ENCODE measurements at regions not wholly inside any gene's neighbourhood (a gene's known extent, or its start where the extent isn't known, plus 50 kb on each side); places are given as distances from the start of the nearest gene placed in this dataset.

- DNase-seq (ENCODE audit: low spot score): no peak
- Histone ChIP-seq H3K9me3 (no peaks in the 10 kb centered on the region), H3K4me1 (no peaks in the 10 kb centered on the region), H3K36me3 (no peaks in the 10 kb centered on the region), H3K4me3 (no peak overlapping the region), H3K27me3 (no peaks in the 10 kb centered on the region), H3K27ac (no peak overlapping the region)
- TF ChIP-seq CTCF (IDR thresholded peaks at IDR 0.05): no peak
Observed at GRCh38 chr1:81703391-81703755, 97.4 kb upstream of the ADGRL2 start.

- Histone ChIP-seq H3K4me3 (no peak overlapping the region), H3K27ac (no peak overlapping the region), H3K36me3 (no peaks in the 10 kb centered on the region), H3K27me3 (no peaks in the 10 kb centered on the region), H3K4me1 (no peaks in the 10 kb centered on the region), H3K9me3 (no peaks in the 10 kb centered on the region)
- no peak for TF ChIP-seq CTCF (IDR thresholded peaks at IDR 0.05)
- DNase-seq (ENCODE audit: low spot score): no peak
Observed at GRCh38 chr1:81702903-81703302, 97.8 kb upstream of the ADGRL2 start.

GRCh38 chr1:81702079-81702715 lies 98.5 kb upstream of the ADGRL2 start:
- H3K4me1 ChIP-seq: no peaks in the 10 kb centered on the region
- no peak overlapping the region for H3K27ac ChIP-seq
- H3K9me3 ChIP-seq: no peaks in the 10 kb centered on the region
- H3K4me3 ChIP-seq: no peak overlapping the region
- no peak for TF ChIP-seq CTCF (IDR thresholded peaks at IDR 0.05)
- H3K36me3 ChIP-seq: no peaks in the 10 kb centered on the region
- H3K27me3 ChIP-seq: no peaks in the 10 kb centered on the region
- no peak for DNase-seq (ENCODE audit: low spot score)

- Histone ChIP-seq H3K27me3 (no peaks in the 10 kb centered on the region), H3K36me3 (no peaks in the 10 kb centered on the region), H3K4me3 (no peak overlapping the region), H3K9me3 (no peaks in the 10 kb centered on the region), H3K27ac (no peak overlapping the region), H3K4me1 (no peaks in the 10 kb centered on the region)
- no peak for DNase-seq (ENCODE audit: low spot score)
- TF ChIP-seq CTCF (IDR thresholded peaks at IDR 0.05): no peak
Observed at GRCh38 chr1:81700728-81701470, 99.8 kb upstream of the ADGRL2 start.

GRCh38 chr1:81699234-81699633 lies 101.5 kb upstream of the ADGRL2 start:
- Histone ChIP-seq H3K27ac (no peak overlapping the region), H3K9me3 (no peaks in the 10 kb centered on the region), H3K36me3 (no peaks in the 10 kb centered on the region), H3K27me3 (no peaks in the 10 kb centered on the region), H3K4me3 (no peak overlapping the region), H3K4me1 (no peaks in the 10 kb centered on the region)
- no peak for DNase-seq (ENCODE audit: low spot score)
- TF ChIP-seq CTCF (IDR thresholded peaks at IDR 0.05): no peak

Data from right atrium auricular region (tissue), 2 donors.